ENCODE measurements at regions not wholly inside any gene's neighbourhood (a gene's known extent, or its start where the extent isn't known, plus 50 kb on each side); places are given as distances from the start of the nearest gene placed in this dataset.

GRCh38 chr21:23452384-23453083 is 2154.7 kb downstream of the MRPL39 start:
- H3K4me3 ChIP-seq = no peak overlapping the region
- H3K9me3 ChIP-seq = no peaks in the 10 kb centered on the region
- peaks cover 4% of the 10 kb centered on the region for H3K27me3 ChIP-seq
- ATAC-seq = no peak
- no peaks in the 10 kb centered on the region for H3K36me3 ChIP-seq
- WGBS, 2 donors (ENCODE audit: low coverage in 1 of 2) = 48 to 77% methylated on average over 10 to 16 of the region's 19 CpGs
- TF ChIP-seq POLR2A (IDR thresholded peaks at IDR 0.05) (no peak), EP300 (IDR thresholded peaks at IDR 0.05) (no peak), POLR2AphosphoS5 (IDR thresholded peaks at IDR 0.05) (no peak), CTCF (IDR thresholded peaks at IDR 0.05) (no peak)
- H3K27ac ChIP-seq = no peak overlapping the region
- no peaks in the 10 kb centered on the region for H3K4me1 ChIP-seq

GRCh38 chr21:23445307-23445706 is 2162.0 kb downstream of the MRPL39 start:
- Histone ChIP-seq H3K4me1 (no peaks in the 10 kb centered on the region), H3K27ac (no peak overlapping the region), H3K36me3 (no peaks in the 10 kb centered on the region), H3K9me3 (no peaks in the 10 kb centered on the region), H3K4me3 (no peak overlapping the region), H3K27me3 (no peaks in the 10 kb centered on the region)
- WGBS, 2 donors (ENCODE audit: low coverage in 1 of 2) = 45 to 80% methylated on average over 1 of the region's 1 CpG
- ATAC-seq = no peak
- TF ChIP-seq POLR2AphosphoS5 (IDR thresholded peaks at IDR 0.05) (no peak), CTCF (IDR thresholded peaks at IDR 0.05) (no peak), EP300 (IDR thresholded peaks at IDR 0.05) (no peak), POLR2A (IDR thresholded peaks at IDR 0.05) (no peak)

GRCh38 chr21:23438081-23438480 is 2169.2 kb downstream of the MRPL39 start:
- H3K9me3 ChIP-seq = no peaks in the 10 kb centered on the region
- no peaks in the 10 kb centered on the region for H3K36me3 ChIP-seq
- H3K27me3 ChIP-seq = no peaks in the 10 kb centered on the region
- no peak for ATAC-seq
- H3K27ac ChIP-seq = no peak overlapping the region
- TF ChIP-seq EP300 (IDR thresholded peaks at IDR 0.05) = no peak
- no peaks in the 10 kb centered on the region for H3K4me1 ChIP-seq
- H3K4me3 ChIP-seq = no peak overlapping the region

GRCh38 chr21:23402929-23403520 is 2204.3 kb downstream of the MRPL39 start:
- H3K9me3 ChIP-seq = no peaks in the 10 kb centered on the region
- no peak overlapping the region for H3K4me3 ChIP-seq
- H3K36me3 ChIP-seq = no peaks in the 10 kb centered on the region
- TF ChIP-seq CTCF (IDR thresholded peaks at IDR 0.05) (no peak), POLR2A (IDR thresholded peaks at IDR 0.05) (no peak), EP300 (IDR thresholded peaks at IDR 0.05) (no peak), POLR2AphosphoS5 (IDR thresholded peaks at IDR 0.05) (no peak)
- no peak for ATAC-seq
- H3K4me1 ChIP-seq = no peaks in the 10 kb centered on the region
- no peak overlapping the region for H3K27ac ChIP-seq
- H3K27me3 ChIP-seq = no peaks in the 10 kb centered on the region
- 21 to 30% methylated on average over 2 of the region's 2 CpGs for WGBS, 2 donors (ENCODE audit: low coverage in 1 of 2)

GRCh38 chr21:23401278-23401677 is 2206.0 kb downstream of the MRPL39 start:
- WGBS, 2 donors (ENCODE audit: low coverage in 1 of 2) = 67 to 100% methylated on average over 2 of the region's 2 CpGs
- Histone ChIP-seq H3K4me3 (no peak overlapping the region), H3K4me1 (no peaks in the 10 kb centered on the region), H3K27ac (no peak overlapping the region), H3K9me3 (no peaks in the 10 kb centered on the region), H3K36me3 (no peaks in the 10 kb centered on the region), H3K27me3 (no peaks in the 10 kb centered on the region)
- ATAC-seq = no peak
- TF ChIP-seq CTCF (IDR thresholded peaks at IDR 0.05) (no peak), EP300 (IDR thresholded peaks at IDR 0.05) (no peak), POLR2AphosphoS5 (IDR thresholded peaks at IDR 0.05) (no peak), POLR2A (IDR thresholded peaks at IDR 0.05) (no peak)
